Panc1 (cell line): ENCODE measurements at regions not wholly inside any gene's neighbourhood (a gene's known extent, or its start where the extent isn't known, plus 50 kb on each side); places are given as distances from the start of the nearest gene placed in this dataset.

Experiments used
- ATAC-seq: fragments of 200-7000 bp; cut with Tn5 transposase; 2 replicates; pipeline ENCODE4 v1.9.1; 2020; ENCODE audit warnings: mild to moderate bottlenecking, moderate library complexity
- BruUV-seq: library from RNA; stranded (reverse); fragments of 400-500 nt; replicated peaks from 2 replicates; lab custom pipeline; 2021; lab: Mats Ljungman, UMichigan
- CTCF ChIA-PET: fragments of 300-600 bp; sonication (Branson Sonifier 250); formaldehyde crosslinking; loops from one replicate; lab custom pipeline; 2022; ENCODE audit warnings: antibody characterized with exemption; lab: Charles Lee
- POLR2A ChIA-PET: fragments of 300-600 bp; sonication (Branson Sonifier 250); formaldehyde crosslinking; loops from one replicate; lab custom pipeline; 2022; ENCODE audit warnings: antibody characterized with exemption; lab: Charles Lee
- DNase-seq: peaks from one replicate; pipeline ENCODE4 v3.0.0-alpha.2; 2010; ENCODE audit warnings: low read depth, low spot score
- H3K27ac ChIP-seq: 2 replicates; pipeline ENCODE4 v1.5.1; 2011; ENCODE audit warnings: mild to moderate bottlenecking, low read length, inconsistent platforms
- H3K27me3 ChIP-seq: fragments of 200-500 bp; sonication (Bioruptor generic); 2 replicates; pipeline ENCODE4 v1.6.0; 2014; ENCODE audit warnings: low read length, inconsistent platforms; ENCODE audit not compliant: control insufficient read depth, insufficient read depth
- H3K36me3 ChIP-seq: fragments of 200-500 bp; sonication (Bioruptor generic); 2 replicates; pipeline ENCODE4 v1.5.1; 2014; ENCODE audit warnings: inconsistent platforms, mild to moderate bottlenecking, low read length, moderate library complexity; ENCODE audit not compliant: control insufficient read depth, insufficient read depth
- H3K4me1 ChIP-seq: 2 replicates; pipeline ENCODE4 v1.5.1; 2011; ENCODE audit warnings: inconsistent platforms, mild to moderate bottlenecking, low read length, moderate library complexity; ENCODE audit not compliant: control insufficient read depth, insufficient read depth
- H3K4me3 ChIP-seq, 2 experiments: 2 replicates each; pipeline ENCODE4 v1.5.1; 2011 to 2012; ENCODE audit warnings: low read depth in 2 of 2, low read length in 2 of 2, mild to moderate bottlenecking in 2 of 2, inconsistent platforms in 1 of 2, moderate library complexity in 1 of 2
- H3K9me3 ChIP-seq: fragments of 200-500 bp; sonication (Bioruptor generic); 2 replicates; pipeline ENCODE4 v1.5.1; 2014; ENCODE audit warnings: low read depth, mild to moderate bottlenecking, inconsistent platforms, low read length, moderate library complexity; ENCODE audit not compliant: control insufficient read depth, insufficient read depth
- CTCF ChIP-seq: fragments of 450-650 bp; IDR thresholded peaks from 2 replicates; pipeline ENCODE4 v1.5.1; 2017; ENCODE audit warnings: mild to moderate bottlenecking
- POLR2AphosphoS5 ChIP-seq: IDR thresholded peaks from 2 replicates; pipeline ENCODE4 v1.6.1; 2012; ENCODE audit warnings: mild to moderate bottlenecking, low read depth, low read length, moderate library complexity
- REST ChIP-seq, 2 experiments: IDR thresholded peaks; 2 replicates each; pipeline ENCODE4 v1.6.1; 2011 to 2012; ENCODE audit warnings: low read depth in 2 of 2, control low read depth in 1 of 2, low read length in 1 of 2, mild to moderate bottlenecking in 1 of 2, moderate library complexity in 1 of 2; ENCODE audit not compliant: insufficient read depth in 1 of 2
- SIN3A ChIP-seq: IDR thresholded peaks from 2 replicates; pipeline ENCODE4 v1.6.1; 2012; ENCODE audit warnings: low read depth, mild to moderate bottlenecking, low read length, moderate library complexity, borderline replicate concordance; ENCODE audit not compliant: insufficient read depth
- TCF7L2 ChIP-seq: IDR thresholded peaks from 2 replicates; pipeline ENCODE4 v1.6.1; 2011; ENCODE audit warnings: mild to moderate bottlenecking, low read depth, low read length, inconsistent platforms
- in situ Hi-C: cut with HindIII; loops from 2 replicates; pipeline ENCODE4 v1.10.0; 2016; ENCODE audit warnings: low sequenced_read_pairs, low pct_unique_long_range_greater_than_20kb
- intact Hi-C: fragments of 100-400 bp; cut with micrococcal nuclease; formaldehyde crosslinking; loops from one replicate; pipeline ENCODE4 v1.10.0; 2022; ENCODE audit not compliant: unreplicated experiment

- no peak for TF ChIP-seq REST (IDR thresholded peaks at IDR 0.05; ENCODE audit: insufficient read depth in 1 of 2, low read depth in 2 of 2, low read length in 1 of 2)
- TF ChIP-seq SIN3A = no peak
- no peak for TF ChIP-seq CTCF
- TF ChIP-seq TCF7L2 = no peak
- TF ChIP-seq POLR2AphosphoS5 = no peak
- Histone ChIP-seq H3K27ac (no peak overlapping the region), H3K9me3 (no peaks in the 10 kb centered on the region), H3K4me3 (no peak overlapping the region), H3K36me3 (no peaks in the 10 kb centered on the region), H3K27me3 (no peaks in the 10 kb centered on the region), H3K4me1 (no peaks in the 10 kb centered on the region)
- no peak for ATAC-seq
- no peak for DNase-seq
- in situ Hi-C loops = no loop called here
- intact Hi-C loops = no loop called here
- ChIA-PET CTCF (no interaction called here), POLR2A (no interaction called here)
- no TSS peak for BruUV-seq
These were observed 248.3 kb downstream of the GADD45G start for GRCh38 chr9:89853161-89853560.

- no peaks in the 10 kb centered on the region for H3K27me3 ChIP-seq
- TF ChIP-seq POLR2AphosphoS5 (no peak), SIN3A (no peak), REST (IDR thresholded peaks at IDR 0.05; ENCODE audit: insufficient read depth in 1 of 2, low read depth in 2 of 2, low read length in 1 of 2) (no peak), TCF7L2 (no peak), CTCF (no peak)
- no peaks in the 10 kb centered on the region for H3K9me3 ChIP-seq
- ATAC-seq (no peak), DNase-seq (no peak)
- no peaks in the 10 kb centered on the region for H3K4me1 ChIP-seq
- H3K36me3 ChIP-seq = no peaks in the 10 kb centered on the region
- H3K27ac ChIP-seq = no peak overlapping the region
- ChIA-PET POLR2A (no interaction called here), CTCF (no interaction called here)
- intact Hi-C loops (no loop called here), in situ Hi-C loops (no loop called here)
- no TSS peak for BruUV-seq
- no peak overlapping the region for H3K4me3 ChIP-seq
These were observed 249.1 kb downstream of the GADD45G start for GRCh38 chr9:89853931-89854330.
